ENCODE measurements at regions not wholly inside any gene's neighbourhood (a gene's known extent, or its start where the extent isn't known, plus 50 kb on each side); places are given as distances from the start of the nearest gene placed in this dataset.

DNA sequence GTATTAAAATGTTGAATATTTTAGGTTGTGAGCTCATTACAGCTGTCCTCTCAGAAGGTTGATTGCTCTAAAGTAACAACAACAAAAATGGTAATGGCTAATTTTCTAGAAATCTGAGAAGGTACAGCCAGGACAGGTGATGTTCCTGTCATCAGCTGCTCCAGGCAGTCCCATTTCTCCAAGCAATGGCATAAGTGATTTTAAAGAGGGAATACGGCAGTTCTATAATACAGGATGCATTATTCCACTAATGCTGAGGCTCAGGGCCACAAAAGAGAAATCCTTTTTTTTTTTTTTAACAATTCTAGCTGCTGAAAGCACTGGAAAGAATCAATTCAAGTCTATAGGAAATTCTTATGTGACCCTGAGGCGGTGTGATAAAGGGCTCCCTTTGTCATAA is 199.9 kb downstream of the PMAIP1 start:
- H3K4me3 ChIP-seq (replicated peaks; ENCODE audit: low read depth, low read length) = no peak overlapping the region
- TF ChIP-seq, protein P1, sequence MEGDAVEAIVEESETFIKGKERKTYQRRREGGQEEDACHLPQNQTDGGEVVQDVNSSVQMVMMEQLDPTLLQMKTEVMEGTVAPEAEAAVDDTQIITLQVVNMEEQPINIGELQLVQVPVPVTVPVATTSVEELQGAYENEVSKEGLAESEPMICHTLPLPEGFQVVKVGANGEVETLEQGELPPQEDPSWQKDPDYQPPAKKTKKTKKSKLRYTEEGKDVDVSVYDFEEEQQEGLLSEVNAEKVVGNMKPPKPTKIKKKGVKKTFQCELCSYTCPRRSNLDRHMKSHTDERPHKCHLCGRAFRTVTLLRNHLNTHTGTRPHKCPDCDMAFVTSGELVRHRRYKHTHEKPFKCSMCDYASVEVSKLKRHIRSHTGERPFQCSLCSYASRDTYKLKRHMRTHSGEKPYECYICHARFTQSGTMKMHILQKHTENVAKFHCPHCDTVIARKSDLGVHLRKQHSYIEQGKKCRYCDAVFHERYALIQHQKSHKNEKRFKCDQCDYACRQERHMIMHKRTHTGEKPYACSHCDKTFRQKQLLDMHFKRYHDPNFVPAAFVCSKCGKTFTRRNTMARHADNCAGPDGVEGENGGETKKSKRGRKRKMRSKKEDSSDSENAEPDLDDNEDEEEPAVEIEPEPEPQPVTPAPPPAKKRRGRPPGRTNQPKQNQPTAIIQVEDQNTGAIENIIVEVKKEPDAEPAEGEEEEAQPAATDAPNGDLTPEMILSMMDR (IDR thresholded peaks at IDR 0.05; ENCODE audit: low read length, missing control alignments) = no peak
- no peak for DNase-seq (ENCODE audit: low read depth)

DNA sequence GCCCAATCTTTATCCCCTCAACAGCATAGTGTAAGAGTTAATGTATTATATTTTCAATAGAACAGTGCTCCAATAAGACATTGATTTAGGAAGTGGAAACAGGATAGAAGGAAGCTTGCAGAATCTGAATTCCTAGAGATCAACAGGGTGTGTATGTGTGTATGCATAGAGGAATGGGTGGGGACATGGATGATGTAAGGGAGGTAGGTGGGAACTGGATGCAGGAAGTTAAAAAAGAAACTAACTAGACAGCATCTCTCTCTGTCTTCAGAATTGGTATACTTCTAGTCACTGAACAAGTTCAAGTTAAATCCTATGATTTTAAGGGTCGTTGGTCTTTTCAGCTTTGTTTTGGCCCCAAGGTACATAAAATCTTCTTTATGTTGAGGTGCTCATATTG is 196.6 kb downstream of the PMAIP1 start:
- DNase-seq (ENCODE audit: low read depth) = no peak
- TF ChIP-seq, protein P1 (IDR thresholded peaks at IDR 0.05; ENCODE audit: low read length, missing control alignments) = no peak

DNA sequence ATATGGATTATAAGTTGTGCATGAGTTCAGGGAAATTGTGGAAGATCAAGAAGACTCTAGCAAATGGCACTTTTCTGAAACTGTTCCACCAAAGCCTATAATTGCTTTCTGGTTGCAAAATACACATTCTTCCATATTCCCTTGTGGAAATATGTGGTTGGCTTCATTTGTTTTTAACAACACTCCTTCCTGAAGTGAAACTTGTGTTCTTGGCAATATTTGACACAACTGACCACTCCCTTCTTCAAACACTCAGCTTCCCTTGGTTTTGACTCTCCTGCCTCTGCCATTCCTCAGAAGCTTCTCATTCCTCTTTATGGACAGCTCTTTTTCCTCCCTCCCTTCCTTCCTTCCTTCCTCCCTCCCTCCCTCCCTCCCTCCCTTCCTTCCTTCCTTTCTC is 192.3 kb downstream of the PMAIP1 start:
- TF ChIP-seq, protein P1 (IDR thresholded peaks at IDR 0.05; ENCODE audit: low read length, missing control alignments) = no peak
- DNase-seq (ENCODE audit: low read depth) = no peak
- no peak overlapping the region for H3K4me3 ChIP-seq (replicated peaks; ENCODE audit: low read depth, low read length)

More for the DNA sequence above, 196.6 kb downstream of the PMAIP1 start:
- no peak overlapping the region for H3K4me3 ChIP-seq (replicated peaks; ENCODE audit: low read depth, low read length)

DNA sequence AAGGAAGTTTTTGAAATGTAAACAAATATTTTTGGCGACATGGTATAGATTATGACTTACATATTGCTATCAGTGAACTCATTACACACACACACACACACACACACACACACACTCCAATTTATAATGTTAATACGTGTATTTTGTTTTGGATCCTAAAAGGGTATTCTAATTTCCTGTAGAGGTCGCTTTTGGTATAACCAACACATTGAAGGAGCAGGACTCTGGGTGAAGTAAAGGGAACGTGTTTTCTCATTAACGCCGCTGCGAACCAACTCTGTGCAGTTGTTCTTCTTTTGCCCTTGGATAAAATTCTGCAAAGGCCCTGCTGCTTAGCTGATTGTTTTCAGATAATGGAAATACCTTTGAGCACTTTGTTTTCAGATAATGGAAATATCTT is 190.4 kb downstream of the PMAIP1 start:
- TF ChIP-seq, protein P1 (IDR thresholded peaks at IDR 0.05; ENCODE audit: low read length, missing control alignments) = peak; percentile 25
- H3K4me3 ChIP-seq (replicated peaks; ENCODE audit: low read depth, low read length) = no peak overlapping the region
- peak; percentile 23 for DNase-seq (ENCODE audit: low read depth)

DNA sequence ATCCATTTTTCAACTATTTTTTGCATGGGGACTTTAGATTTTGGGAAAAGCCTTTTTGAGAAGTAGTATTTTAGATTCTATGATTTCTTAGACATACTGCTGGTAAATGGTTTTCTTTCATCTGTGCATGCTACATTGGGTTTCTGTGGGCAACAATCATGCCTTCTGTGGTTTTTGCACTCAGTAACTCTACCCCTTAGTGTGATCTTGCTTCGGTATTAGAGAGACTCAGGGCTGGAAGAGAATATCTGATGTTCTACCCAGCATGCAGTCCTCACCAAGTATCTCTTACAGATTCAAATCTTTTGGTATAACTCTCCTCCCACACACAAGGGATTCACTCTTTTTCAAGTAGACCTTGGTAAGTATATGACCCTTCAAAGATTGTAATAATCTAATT is 183.0 kb downstream of the PMAIP1 start:
- no peak overlapping the region for H3K4me3 ChIP-seq (replicated peaks; ENCODE audit: low read depth, low read length)
- TF ChIP-seq, protein P1 (IDR thresholded peaks at IDR 0.05; ENCODE audit: low read length, missing control alignments) = no peak
- DNase-seq (ENCODE audit: low read depth) = no peak

DNA sequence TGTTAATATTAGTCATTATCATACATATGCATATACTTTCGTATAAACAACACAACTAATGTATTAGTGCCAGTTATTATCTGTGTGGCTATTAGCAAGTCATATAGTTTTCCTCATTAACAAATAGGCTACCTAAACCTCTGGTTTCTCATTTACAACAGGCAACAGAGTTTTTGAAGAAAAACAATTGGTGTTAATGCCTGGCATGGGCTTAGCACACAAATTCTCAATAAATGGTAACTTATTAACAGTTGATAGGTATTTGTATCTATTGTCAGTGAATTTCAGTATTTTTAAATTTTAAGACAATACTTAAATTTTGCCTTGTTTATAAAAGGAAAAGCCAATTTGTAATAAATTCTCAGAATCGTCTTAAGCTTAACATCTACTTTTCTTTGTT is 182.5 kb downstream of the PMAIP1 start:
- no peak for DNase-seq (ENCODE audit: low read depth)
- TF ChIP-seq, protein P1 (IDR thresholded peaks at IDR 0.05; ENCODE audit: low read length, missing control alignments) = no peak
- no peak overlapping the region for H3K4me3 ChIP-seq (replicated peaks; ENCODE audit: low read depth, low read length)

DNA sequence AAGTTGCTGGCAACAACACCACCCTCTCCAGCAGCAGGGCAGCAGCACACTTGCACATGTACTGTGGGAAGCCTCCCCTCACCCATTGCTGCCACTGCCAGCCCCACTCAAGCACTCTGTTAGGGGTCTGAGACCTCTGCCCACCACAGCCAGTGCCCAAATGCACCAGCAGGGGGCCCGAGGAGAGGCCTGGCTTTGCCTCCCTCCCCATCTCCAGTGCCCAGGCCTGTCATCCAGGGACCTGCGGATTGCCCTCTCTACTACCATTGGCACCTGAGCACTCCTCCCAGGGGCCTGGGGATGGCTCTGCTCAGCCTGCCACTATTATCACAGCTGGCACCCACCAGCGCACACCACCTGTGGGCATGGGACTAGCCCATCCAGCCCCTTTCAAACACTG is 175.7 kb downstream of the PMAIP1 start:
- H3K4me3 ChIP-seq (replicated peaks; ENCODE audit: low read depth, low read length) = no peak overlapping the region
- DNase-seq (ENCODE audit: low read depth) = no peak
- TF ChIP-seq, protein P1 (IDR thresholded peaks at IDR 0.05; ENCODE audit: low read length, missing control alignments) = no peak
